ENCODE measurements at regions not wholly inside any gene's neighbourhood (a gene's known extent, or its start where the extent isn't known, plus 50 kb on each side); places are given as distances from the start of the nearest gene placed in this dataset.

- DNase-seq (peak; percentile 68), ATAC-seq (ENCODE audit: low read depth) (no peak)
- H3K9me3 Mint-ChIP-seq (ENCODE audit: insufficient read depth): no peaks in the 10 kb centered on the region
- H4K20me1 ChIP-seq (ENCODE audit: control insufficient read depth, insufficient read depth, low read length, poor library complexity, severe bottlenecking): no peaks in the 10 kb centered on the region
- H3K9me3 ChIP-seq (ENCODE audit: control extremely low read depth in 1 of 3, control insufficient read depth in 2 of 3, insufficient read depth in 1 of 3, low read length in 2 of 3): peaks cover 0 to 16% (median 0%) of the 10 kb centered on the region in 3 donors
- H3K27ac Mint-ChIP-seq: no peak overlapping the region
- H3K4me3 Mint-ChIP-seq: no peak overlapping the region
- ChIA-PET POLR2A (no interaction called here), CTCF (no interaction called here)
- H3K4me1 ChIP-seq (ENCODE audit: control insufficient read depth in 2 of 2, insufficient read depth in 2 of 2, low read length in 2 of 2): peaks cover 7 to 9% of the 10 kb centered on the region in 2 donors
- H3K4me3 ChIP-seq (ENCODE audit: control extremely low read depth in 1 of 5, extremely low read depth in 1 of 5, insufficient read depth in 1 of 5, low read depth in 2 of 5, low read length in 4 of 5): no peak overlapping the region
- H3K27me3 ChIP-seq (replicated peaks in 1 of 4; ENCODE audit: control extremely low read depth in 1 of 4, control insufficient read depth in 3 of 4, insufficient read depth in 4 of 4, low read length in 3 of 4): peaks cover 0 to 7% (median 0%) of the 10 kb centered on the region in 4 experiments
- TF ChIP-seq CTCF (IDR thresholded peaks at IDR 0.05) (no peak), EZH2 (IDR thresholded peaks at IDR 0.05; ENCODE audit: borderline replicate concordance, insufficient read depth, low read depth, low read length, poor library complexity, severe bottlenecking) (no peak)
- 41% methylated on average over 3 of the region's 7 CpGs for WGBS (ENCODE audit: insufficient coverage)
- peak overlapping the region; percentile 36 for H3K9ac ChIP-seq (ENCODE audit: low read length)
- H3K79me2 ChIP-seq (ENCODE audit: control insufficient read depth, insufficient read depth, low read length): no peaks in the 10 kb centered on the region
- peaks cover 10% of the 10 kb centered on the region for H3K4me1 Mint-ChIP-seq
- H3K27me3 Mint-ChIP-seq: peaks cover 22% of the 10 kb centered on the region
- H3K36me3 ChIP-seq (replicated peaks in 1 of 2; ENCODE audit: control extremely low read depth in 1 of 2, control insufficient read depth in 1 of 2, extremely low read depth in 1 of 2, insufficient read depth in 2 of 2, low read length in 1 of 2): no peaks in the 10 kb centered on the region
- no peak overlapping the region for H3K27ac ChIP-seq (ENCODE audit: low read length in 2 of 2)
- H2AFZ ChIP-seq (ENCODE audit: insufficient read depth, low read depth, low read length, poor library complexity, severe bottlenecking): no peak overlapping the region
- intact Hi-C loops (cut with micrococcal nuclease): no loop called here
- H3K4me2 ChIP-seq (replicated peaks; ENCODE audit: low read depth, low read length, poor library complexity, severe bottlenecking): peak overlapping the region; percentile 47
Measured at GRCh38 chr15:31511707-31512310, 185.2 kb downstream of the KLF13 start.

GRCh38 chr15:31513178-31513577, 186.5 kb downstream of the KLF13 start:
- CTCF ChIA-PET: no interaction called here
- TF ChIP-seq EZH2 (IDR thresholded peaks at IDR 0.05; ENCODE audit: borderline replicate concordance, insufficient read depth, low read depth, low read length, poor library complexity, severe bottlenecking) (no peak), CTCF (IDR thresholded peaks at IDR 0.05) (no peak)
- intact Hi-C loops (cut with micrococcal nuclease): no loop called here

More at GRCh38 chr15:31513178-31513577, 186.5 kb downstream of the KLF13 start:
- Mint-ChIP-seq H3K4me1 (peaks cover 10% of the 10 kb centered on the region), H3K9me3 (ENCODE audit: insufficient read depth) (no peaks in the 10 kb centered on the region), H3K27me3 (peaks cover 28% of the 10 kb centered on the region), H3K27ac (no peak overlapping the region), H3K4me3 (no peak overlapping the region)
- Histone ChIP-seq H3K27me3 (replicated peaks in 1 of 4; ENCODE audit: control extremely low read depth in 1 of 4, control insufficient read depth in 3 of 4, insufficient read depth in 4 of 4, low read length in 3 of 4) (peaks cover 0 to 13% (median 2%) of the 10 kb centered on the region in 4 experiments), H3K79me2 (ENCODE audit: control insufficient read depth, insufficient read depth, low read length) (no peaks in the 10 kb centered on the region), H4K20me1 (ENCODE audit: control insufficient read depth, insufficient read depth, low read length, poor library complexity, severe bottlenecking) (no peaks in the 10 kb centered on the region), H3K36me3 (replicated peaks in 1 of 2; ENCODE audit: control extremely low read depth in 1 of 2, control insufficient read depth in 1 of 2, extremely low read depth in 1 of 2, insufficient read depth in 2 of 2, low read length in 1 of 2) (no peaks in the 10 kb centered on the region), H2AFZ (ENCODE audit: insufficient read depth, low read depth, low read length, poor library complexity, severe bottlenecking) (no peak overlapping the region), H3K9ac (ENCODE audit: low read length) (no peak overlapping the region), H3K4me1 (ENCODE audit: control insufficient read depth in 2 of 2, insufficient read depth in 2 of 2, low read length in 2 of 2) (peaks cover 7 to 9% of the 10 kb centered on the region in 2 donors), H3K4me3 (ENCODE audit: control extremely low read depth in 1 of 5, extremely low read depth in 1 of 5, insufficient read depth in 1 of 5, low read depth in 2 of 5, low read length in 4 of 5) (no peak overlapping the region), H3K9me3 (ENCODE audit: control extremely low read depth in 1 of 3, control insufficient read depth in 2 of 3, insufficient read depth in 1 of 3, low read length in 2 of 3) (peaks cover 0 to 15% (median 0%) of the 10 kb centered on the region in 3 donors), H3K4me2 (replicated peaks; ENCODE audit: low read depth, low read length, poor library complexity, severe bottlenecking) (no peak overlapping the region), H3K27ac (ENCODE audit: low read length in 2 of 2) (no peak overlapping the region)
- no peak for DNase-seq
- WGBS (ENCODE audit: insufficient coverage): 93% methylated on average over 5 of the region's 7 CpGs
- POLR2A ChIA-PET: no interaction called here
- no peak for ATAC-seq (ENCODE audit: low read depth)

Data from B cell (primary cell).